ENCODE measurements at regions not wholly inside any gene's neighbourhood (a gene's known extent, or its start where the extent isn't known, plus 50 kb on each side); places are given as distances from the start of the nearest gene placed in this dataset.
"Not testable (repeated sequence)": the region's sequence is repeated elsewhere in the genome, so short reads cannot be mapped to it uniquely, and the experiment has no call there.

DNA sequence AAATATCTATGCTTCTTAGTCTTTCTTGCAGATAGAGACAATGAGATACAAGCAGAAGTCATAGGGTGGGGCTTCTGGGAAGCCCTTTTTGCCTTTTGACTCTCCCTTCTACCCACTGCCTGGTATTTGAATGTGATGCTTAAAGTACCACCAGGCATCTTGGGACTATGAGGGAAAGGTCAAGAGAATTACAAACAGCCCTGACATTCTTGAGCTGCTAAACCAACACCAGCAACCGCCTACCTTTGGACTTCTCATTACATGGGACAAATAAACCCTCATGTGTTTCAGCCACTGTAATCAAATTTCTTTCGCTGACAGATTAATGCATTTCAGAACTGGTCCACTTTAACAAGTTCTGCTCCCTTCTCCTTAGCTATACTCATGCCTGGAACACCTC, 112.8 kb downstream of the LUZP4 start:
- DNase-seq (ENCODE audit: low spot score), result no peak

DNA sequence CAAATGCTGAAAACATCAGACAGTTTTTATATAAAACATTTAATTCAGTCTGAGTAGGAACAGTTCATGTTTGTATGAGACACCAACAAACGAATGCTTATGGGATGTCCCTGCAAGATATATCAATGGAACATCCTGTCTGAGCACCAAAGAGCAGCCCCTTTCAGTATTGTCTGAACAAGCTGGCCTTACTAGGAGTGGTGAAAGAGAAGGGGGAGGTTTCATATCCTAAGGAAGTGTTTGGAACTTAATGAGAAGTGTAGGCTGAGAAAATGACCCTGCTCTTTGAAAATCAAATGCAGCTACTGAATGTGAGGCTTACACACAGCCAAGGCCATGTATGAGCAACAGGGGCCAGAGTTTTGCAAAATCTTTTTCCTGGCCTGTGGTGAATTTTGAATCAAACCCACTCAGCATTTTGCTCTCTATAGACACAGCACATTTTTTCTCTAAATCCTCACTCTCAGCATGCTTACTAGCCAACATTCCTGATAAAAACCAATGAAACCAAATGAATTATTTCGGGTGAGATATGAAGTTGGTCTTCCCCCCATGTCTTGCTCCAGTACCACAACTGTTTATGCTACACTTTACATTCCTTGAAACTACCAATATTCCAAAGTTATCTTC, 119.4 kb downstream of the LUZP4 start:
- peak; percentile 41 for DNase-seq (ENCODE audit: low spot score)

DNA sequence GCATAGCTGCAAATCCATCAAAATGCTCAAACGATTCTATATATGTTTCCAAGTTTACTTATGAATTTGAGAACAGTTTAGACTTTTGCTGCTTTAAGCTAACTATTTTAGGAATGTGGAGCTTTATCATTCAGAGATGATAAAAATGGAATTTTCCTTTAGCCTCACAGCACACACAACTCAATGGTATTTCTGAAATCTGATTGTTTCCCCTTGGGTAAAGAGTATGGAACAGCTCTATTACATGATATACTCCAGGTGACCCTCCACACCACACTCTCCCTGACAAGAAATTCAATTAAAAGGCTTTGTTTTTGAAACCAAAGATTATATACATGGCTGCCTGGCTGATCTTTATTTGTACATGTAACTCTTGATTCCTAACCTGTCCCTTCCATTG, 120.0 kb downstream of the LUZP4 start:
- no peak for DNase-seq (ENCODE audit: low spot score)

DNA sequence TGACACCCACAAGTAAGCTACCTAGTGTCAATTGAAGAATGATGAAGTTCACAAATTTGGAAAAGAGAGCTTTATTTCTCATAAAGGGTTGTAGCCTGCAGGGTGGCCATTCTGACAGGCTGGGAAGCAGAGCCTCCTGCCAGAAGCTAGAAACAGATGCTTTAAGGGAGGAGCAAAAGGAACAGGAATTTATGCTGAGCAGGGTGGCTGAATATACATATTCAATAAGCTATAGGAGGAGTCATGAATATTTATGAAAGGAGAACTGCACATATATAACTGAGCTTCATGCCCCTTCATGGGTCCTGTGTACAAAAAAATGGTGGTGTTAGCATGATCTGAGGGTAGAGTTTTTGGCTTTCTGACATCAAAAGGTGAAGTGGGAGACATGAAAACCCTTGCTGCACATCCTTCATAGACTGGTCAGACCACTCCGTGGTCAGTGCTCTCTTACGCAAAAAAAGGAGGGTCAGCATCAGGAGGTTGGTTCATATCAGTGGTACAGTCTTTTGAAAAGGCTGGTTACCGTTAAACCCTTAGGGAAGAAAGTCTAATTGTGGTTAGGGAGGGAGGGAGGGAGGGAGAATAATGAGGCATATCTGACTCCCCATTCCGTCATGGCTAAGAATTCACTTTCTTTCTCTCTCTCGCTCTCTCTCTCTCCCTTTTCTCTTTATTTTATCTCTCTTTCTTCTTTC, 121.4 kb downstream of the LUZP4 start:
- no peak for DNase-seq (ENCODE audit: low spot score)

DNA sequence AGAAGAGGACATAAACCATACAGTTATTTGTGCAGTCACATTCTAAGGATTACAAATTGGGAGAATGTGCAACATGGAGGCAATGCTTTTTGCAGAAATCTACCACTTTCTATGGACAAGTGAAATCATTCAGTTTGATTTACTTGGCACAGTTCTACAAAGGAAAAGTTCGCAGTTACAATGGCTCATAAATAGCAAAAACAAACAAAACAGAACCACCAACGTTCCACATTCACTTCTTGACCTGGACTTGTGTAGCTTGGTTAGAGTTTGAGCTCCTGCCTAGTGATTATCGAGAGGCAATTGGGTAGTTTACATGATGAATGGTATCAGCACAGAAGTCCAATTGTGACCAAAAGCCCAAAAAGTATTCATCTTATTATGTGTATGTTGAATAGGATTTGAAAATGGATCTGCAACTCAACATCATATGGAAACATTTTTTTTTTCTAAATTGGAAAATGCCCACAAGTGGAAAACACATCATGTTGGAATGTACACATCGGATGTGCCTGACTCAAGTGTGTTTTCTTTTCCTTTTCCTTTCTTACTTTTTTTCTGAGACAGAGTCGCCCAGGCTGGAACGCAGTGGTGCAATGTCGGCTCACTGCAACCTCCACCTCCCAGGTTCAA, 123.8 kb downstream of the LUZP4 start:
- no peak for DNase-seq (ENCODE audit: low spot score)

DNA sequence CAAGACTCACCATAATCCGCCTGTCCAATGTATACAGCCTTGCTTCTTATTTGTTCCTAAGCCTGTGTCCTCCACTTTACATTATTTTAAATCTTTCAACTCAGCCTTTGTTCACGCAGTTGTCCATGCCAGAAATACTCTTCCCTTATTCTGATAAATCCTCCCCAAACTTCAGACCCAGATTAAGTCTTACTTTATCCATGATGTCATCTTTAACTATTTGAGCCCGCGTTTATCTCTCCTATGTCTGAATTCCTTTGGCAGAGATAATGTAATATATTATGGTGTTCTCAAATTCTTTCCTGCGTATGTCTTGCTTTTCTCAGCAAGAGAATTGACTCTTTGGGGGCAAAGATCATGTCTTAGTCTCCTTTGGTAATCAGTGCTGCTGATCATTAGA, 129.6 kb downstream of the LUZP4 start:
- no peak for DNase-seq (ENCODE audit: low spot score)

DNA sequence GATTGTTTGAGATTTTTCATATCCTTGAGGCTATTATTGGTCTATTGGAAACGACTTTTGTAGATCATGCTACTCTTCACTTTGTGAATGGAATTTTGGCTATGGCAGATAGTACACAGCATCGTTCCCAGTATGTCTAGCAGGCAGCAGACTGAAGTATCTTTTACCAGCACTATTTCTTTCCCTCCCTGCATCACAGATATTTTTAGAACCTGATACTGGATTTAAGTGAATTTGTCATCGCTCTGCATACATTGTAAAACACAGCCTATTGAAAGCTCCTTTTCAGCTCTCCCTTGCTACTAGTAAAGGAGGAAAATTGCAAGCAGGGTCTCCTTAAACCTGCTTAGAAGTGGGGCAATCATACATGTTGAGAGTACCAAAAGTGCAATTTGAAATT, 133.6 kb downstream of the LUZP4 start:
- no peak for DNase-seq (ENCODE audit: low spot score)

DNA sequence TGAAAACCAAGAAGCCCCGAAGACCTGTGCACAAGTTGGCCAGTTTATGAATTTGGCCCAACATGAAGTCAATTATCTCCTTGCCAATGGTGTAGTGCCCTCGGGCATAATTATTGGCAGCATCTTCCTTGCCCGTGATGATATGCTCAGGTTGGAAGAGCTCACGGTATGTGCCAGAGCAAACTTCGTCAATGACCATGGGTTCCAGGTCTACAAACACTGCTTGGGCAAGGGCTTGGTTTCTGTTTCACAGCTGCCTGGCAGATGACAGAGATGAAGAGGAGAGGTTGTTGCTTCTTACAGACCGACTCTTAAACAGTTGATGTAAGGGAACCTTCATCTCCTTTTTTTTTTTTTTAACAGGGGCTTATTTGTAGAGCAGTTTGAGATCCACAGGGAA, 135.6 kb upstream of the PLS3 start:
- DNase-seq (ENCODE audit: low spot score), result no peak

DNA sequence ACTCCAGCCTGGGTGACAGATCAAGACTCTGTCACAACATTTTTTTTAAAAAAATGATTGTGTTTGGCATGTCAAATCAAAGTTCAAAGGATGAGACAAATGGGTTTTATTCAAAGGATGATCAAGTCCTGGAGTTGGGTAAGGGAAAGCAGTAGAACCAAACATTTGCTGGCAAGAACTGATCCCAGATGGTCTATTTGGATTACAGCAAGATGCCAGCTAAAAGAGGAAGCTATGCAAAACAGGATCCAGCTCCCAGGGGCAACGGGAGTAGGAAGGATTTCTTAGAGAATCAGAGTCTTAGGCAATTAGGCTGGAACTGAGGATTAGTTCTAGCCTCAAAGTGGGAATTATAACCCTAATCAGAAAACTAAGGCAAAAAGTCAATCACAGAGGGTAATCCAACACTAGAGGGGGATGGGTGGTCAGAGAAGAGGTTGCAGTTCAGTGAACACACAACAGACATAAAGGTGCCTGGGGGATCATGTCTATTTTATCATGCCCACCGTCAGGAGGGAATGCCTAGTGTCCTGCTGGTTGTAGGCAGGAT, 133.0 kb upstream of the PLS3 start:
- DNase-seq (ENCODE audit: low spot score), result no peak

DNA sequence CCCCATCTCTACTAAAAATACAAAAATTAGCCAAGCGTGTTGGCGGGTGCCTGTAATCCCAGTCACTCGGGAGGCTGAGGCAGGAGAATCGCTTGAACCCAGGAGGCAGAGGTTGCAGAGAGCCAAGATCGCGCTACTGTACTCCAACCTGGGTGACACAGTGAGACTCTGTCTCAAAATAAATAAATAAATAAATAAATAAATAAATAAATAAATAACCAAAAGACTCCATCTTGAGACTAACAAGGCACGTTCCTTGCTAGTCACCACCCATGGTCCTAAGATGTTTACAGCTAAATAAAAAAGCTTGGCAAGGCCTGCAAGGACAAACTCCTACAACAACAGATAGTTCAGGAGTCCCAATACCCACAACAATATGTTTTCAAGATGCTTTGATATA, 126.1 kb upstream of the PLS3 start:
- DNase-seq (ENCODE audit: low spot score), result not testable (repeated sequence)

DNA sequence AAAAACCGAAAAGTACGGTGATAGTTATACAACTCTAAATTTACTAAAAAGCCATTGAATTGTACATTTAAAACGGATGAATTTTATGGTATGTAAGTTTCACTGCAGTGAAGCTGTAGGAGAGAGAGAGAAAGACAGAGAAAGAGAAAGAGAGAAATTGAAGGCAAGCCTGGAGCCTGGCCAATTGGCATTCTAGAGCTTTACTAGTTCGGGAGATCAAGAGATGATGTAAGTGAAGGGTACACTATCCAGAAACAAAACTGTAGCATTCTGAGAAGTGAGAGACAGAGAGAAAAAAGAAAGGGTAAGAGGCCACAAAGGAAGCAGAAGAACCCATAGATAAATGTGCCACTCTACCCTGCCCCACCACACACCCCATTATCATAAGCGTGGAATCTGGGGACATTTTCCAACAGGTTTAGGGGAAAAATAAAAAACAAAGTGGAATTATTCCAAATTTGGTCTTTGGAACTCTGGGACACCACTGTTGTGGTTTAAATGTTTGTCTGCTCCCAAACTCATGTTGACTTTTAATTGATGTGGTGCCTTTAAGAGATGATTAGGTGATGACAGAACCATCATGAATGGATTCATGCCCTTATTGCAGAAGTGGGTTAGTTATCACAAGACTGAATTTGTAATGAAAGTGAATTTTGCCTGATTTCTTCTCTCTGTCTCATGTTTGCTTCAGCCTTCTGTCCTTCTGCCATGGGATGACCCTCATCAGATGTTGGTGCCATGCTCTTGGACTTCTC, 123.0 kb upstream of the PLS3 start:
- no peak for DNase-seq (ENCODE audit: low spot score)

DNA sequence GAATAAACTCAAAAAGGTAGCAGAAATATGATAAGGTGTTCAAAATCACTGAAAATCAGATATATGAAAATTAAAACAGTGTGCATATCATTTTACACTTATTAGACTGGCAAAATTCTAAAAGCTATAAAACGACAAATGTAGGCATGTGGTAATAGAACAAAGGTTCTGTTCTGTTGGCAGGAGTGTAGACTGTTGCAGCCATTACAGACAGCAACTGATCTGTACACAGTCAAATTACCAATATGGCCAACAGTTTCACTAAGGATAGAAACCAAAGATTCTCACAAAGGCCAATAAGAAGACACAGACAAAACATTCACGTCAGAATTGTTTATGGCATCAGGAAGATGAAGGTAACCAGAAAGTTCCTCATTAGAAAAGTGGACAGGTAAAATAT, 112.8 kb upstream of the PLS3 start:
- no peak for DNase-seq (ENCODE audit: low spot score)

DNA sequence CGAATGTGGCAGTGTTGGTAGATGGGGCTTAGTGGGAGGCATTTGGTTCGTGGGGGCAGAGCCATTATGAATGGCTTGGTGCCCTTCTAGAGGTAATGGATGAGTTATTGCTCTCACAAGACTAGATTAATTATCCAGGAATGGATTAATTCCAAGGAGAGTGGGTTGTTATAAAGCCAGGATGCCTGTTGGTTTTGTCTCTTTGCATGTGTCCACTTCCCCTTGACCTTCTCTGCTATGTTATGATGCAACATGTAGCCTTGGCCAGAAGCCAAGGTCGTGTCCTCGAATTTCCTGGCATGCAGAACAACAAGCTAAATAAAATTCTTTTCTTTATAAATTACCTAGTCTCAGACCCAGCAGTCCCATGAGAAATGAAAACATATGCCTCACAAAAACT, 111.2 kb upstream of the PLS3 start:
- peak; percentile 13 for DNase-seq (ENCODE audit: low spot score)

DNA sequence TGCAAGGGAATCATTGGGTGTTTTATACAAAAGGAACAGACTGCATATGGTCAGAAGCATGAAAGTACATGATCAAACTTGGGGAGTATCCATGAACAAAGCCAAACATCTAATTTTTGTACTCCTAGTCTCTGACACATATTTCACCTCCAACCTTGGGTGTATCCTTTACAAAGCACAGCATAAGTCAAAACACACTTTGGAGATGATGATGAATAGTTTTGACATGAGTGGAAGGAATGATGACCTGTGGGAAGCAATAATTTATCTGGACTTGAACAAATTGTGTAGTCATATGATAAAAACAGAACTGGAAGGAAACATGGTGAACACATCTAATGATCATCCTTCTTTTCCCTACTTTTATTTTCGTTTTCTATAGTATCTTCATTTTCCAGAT, 108.7 kb upstream of the PLS3 start:
- DNase-seq (ENCODE audit: low spot score), result no peak

DNA sequence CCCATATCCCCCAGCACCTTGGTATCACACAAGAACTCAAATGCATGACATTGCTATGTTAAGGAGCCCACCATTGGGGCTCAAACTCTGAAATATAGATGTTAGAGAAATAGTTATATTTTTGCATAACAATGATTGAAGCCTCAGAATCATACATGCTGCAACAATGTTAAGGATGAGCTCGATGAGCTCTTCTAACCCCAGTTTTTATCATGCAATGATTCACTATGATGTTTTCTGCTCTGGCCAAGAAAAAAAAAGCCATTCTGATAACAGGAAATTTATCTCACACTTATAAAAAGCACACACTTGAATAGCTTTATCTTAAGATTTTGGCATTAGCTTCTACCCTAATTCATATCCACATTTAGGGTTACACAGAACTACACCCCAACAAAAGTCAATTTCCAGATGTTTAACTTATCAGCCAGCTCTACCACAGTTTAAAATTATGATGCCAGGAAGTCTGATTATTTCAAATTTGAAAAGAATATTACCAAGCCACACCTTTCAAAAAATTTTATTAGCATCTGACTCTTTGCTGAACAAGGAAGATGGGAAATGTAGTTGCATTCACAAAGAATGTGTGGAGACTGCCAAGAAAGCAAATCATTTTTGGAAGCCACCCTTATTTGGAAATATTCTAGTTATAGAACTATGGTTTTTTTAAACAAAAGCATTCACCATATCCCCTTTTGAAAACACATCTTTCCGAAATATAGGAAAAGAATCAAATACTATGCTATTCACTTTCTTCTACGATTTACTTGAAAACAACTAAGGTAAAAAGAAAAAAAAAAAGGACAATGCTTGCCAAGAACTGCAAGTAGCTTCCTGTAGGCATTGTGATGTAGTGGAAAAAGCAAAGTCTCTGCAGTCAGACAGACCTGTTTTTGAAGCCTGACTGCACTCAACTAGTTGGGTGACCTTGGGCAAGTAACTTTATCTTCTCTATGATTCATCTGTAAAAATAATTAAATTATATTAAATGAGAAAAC, 100.8 kb upstream of the PLS3 start:
- DNase-seq (ENCODE audit: low spot score), result no peak

DNA sequence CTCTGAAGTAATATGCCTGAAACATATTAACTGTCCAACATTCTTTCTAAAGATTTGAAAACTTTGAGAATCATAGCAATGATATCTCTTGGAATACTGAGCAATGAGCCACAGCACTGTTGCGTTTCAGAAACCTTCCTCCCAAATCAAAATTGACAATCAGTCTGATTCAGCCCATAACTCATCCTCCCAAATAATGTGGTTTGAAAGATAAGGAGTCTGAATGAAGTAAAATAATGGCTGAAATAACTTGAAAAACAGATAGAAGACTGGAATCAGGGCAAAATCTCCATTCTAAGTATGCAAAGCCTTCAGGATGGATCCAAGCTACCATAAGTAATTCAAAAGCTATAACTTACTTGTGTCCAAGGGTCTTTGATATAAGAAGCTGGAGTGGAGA, 98.6 kb upstream of the PLS3 start:
- no peak for DNase-seq (ENCODE audit: low spot score)

DNA sequence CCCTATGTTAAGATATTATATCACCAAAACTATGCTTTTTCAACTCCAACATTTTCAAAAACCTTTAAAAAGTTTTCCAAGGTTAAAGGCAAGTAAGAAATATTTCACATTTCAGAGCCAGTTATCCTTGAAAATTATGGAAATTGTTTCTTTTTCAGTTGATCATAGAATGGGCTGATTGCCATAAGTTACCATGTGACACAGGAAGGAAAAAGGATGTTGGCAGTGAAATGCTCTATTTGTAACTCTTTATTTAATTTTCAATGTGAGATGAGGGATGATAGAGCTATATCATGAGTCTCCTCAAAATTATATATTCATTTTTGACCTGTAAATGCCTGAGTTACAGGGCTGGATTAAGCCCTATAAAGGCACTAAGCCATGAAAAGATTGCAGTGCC, 93.0 kb upstream of the PLS3 start:
- DNase-seq (ENCODE audit: low spot score), result no peak

DNA sequence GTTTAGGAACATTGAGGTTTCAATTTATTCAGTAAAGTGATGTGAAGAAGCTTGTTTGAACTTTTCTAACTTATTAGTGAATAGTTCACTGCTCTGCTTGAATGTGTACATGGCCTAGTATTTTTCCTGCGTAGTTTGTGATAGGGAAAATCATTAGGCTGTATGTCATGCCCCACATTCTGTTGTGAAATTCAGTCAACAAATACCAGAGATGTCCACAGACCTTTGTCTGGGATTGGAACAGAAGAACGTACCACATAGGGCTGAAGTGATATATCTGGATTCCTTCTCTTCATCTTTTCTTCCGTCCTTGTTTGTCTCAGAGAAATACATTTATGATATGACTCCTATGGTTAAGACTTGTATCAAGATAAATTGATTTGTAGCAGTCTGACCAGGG, 88.8 kb upstream of the PLS3 start:
- no peak for DNase-seq (ENCODE audit: low spot score)

DNA sequence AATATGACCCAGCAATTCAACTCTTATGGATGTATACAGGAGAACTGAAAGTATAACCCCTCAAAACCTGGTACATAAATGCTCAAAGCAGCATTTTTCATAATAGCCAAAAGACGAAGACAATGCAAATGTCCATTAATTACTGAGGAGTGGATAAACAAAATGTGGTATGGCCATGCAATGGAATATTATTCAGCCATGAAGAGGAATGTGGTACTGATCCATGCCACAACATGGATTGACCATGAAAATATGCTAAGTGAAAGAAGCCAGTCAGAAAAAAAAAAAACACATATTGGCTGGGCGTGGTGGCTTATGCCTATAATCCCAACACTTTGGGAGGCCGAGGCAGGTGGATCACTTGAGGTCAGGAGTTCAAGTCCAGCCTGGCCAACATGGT, 74.5 kb upstream of the PLS3 start:
- DNase-seq (ENCODE audit: low spot score), result no peak

DNA sequence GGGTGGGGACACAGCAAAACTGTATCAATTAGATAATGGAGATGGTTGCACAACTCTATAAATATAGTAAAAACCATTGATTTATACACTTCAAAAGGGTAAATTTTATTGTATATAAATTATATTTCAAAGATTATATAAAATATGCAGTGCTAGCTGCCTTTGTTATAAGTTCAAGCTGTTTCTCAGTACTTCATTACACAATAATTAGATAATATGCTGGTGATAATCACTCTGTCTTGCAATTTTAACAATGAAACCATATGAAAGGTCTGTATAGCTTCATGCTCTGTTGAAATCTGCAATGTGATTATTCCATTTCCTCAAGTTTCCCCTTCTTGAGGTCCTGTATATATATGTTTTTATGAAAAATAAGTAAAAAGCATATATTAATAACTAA, 73.4 kb upstream of the PLS3 start:
- no peak for DNase-seq (ENCODE audit: low spot score)

DNA sequence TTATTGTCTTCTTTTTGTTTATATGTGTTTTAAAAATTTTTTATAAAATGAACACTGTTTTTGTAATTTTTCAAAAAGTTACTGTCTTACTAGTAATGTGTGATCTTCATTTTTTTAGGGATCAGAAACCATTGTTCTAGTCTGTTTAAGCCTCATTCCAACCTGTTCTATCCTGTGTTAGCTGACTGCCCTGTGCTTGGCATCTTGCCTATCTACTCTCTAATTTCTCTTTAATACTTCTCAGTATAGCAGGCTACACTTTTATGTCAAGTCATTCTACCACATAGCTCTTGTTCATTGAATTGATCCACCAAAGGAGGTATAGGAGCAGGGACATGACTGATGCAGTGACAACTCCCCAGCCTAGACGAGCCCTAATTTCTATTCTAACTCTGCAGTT, 70.2 kb upstream of the PLS3 start:
- no peak for DNase-seq (ENCODE audit: low spot score)

DNA sequence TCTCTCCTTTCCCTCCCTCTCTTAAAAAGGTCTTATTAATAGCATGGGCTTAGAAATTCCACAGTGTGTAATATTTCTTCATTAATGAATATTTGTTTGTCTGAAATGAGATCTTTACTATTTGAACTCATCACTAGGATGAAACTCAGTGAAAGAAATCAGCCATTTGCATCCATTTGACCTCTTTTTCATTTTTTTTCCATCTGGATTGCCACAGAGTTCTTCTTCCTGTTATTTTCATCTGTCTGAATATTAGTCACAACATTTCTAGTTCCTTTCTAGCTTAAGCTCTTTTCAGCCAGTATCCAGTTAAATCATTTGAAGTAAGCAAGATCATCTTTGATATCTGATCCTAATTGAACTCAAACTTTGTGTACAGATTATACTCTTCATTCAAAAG, 69.2 kb upstream of the PLS3 start:
- no peak for DNase-seq (ENCODE audit: low spot score)

All from COLO829 (cell line).